Hippocampal formation (tissue), 2 donors: ENCODE measurements at regions not wholly inside any gene's neighbourhood (a gene's known extent, or its start where the extent isn't known, plus 50 kb on each side); places are given as distances from the start of the nearest gene placed in this dataset.
"Not testable (repeated sequence)": the region's sequence is repeated elsewhere in the genome, so short reads cannot be mapped to it uniquely, and the experiment has no call there.

ENCODE experiments used
- DNase-seq, 2 donors: peaks; one replicate each; lab custom pipeline; 2025; lab: John Stamatoyannopoulos, UW

- DNase-seq: no peak
Measured at GRCh38 chr6:23510778-23511510, 615.1 kb upstream of the NRSN1 start.

- no peak for DNase-seq
Measured at GRCh38 chr6:23511817-23512216, 614.2 kb upstream of the NRSN1 start.

- no peak for DNase-seq
Measured at GRCh38 chr6:23518294-23518693, 607.7 kb upstream of the NRSN1 start.

- DNase-seq: no peak
Measured at GRCh38 chr6:23522792-23523547, 603.0 kb upstream of the NRSN1 start.

- no peak for DNase-seq
Measured at GRCh38 chr6:23523771-23524170, 602.2 kb upstream of the NRSN1 start.

- no peak for DNase-seq
Measured at GRCh38 chr6:23524548-23524947, 601.5 kb upstream of the NRSN1 start.

GRCh38 chr6:23526526-23526925, 599.5 kb upstream of the NRSN1 start:
- DNase-seq: no peak

- DNase-seq: no peak
Measured at GRCh38 chr6:23529902-23530301, 596.1 kb upstream of the NRSN1 start.

GRCh38 chr6:23531666-23532065, 594.3 kb upstream of the NRSN1 start:
- DNase-seq: no peak

GRCh38 chr6:23532227-23532626, 593.8 kb upstream of the NRSN1 start:
- no peak for DNase-seq

- no peak for DNase-seq
Measured at GRCh38 chr6:23533311-23533710, 592.7 kb upstream of the NRSN1 start.

- no peak for DNase-seq
Measured at GRCh38 chr6:23533944-23534343, 592.1 kb upstream of the NRSN1 start.

- DNase-seq: no peak
Measured at GRCh38 chr6:23534351-23534750, 591.7 kb upstream of the NRSN1 start.

- DNase-seq: no peak
Measured at GRCh38 chr6:23535101-23535500, 590.9 kb upstream of the NRSN1 start.

- no peak for DNase-seq
Measured at GRCh38 chr6:23537828-23538227, 588.2 kb upstream of the NRSN1 start.

GRCh38 chr6:23547851-23548250, 578.2 kb upstream of the NRSN1 start:
- no peak for DNase-seq

GRCh38 chr6:23554953-23555352, 571.1 kb upstream of the NRSN1 start:
- DNase-seq: not testable (repeated sequence)

GRCh38 chr6:23559587-23560343, 566.2 kb upstream of the NRSN1 start:
- DNase-seq: no peak

GRCh38 chr6:23561732-23562131, 564.3 kb upstream of the NRSN1 start:
- no peak for DNase-seq

GRCh38 chr6:23562554-23562953, 563.5 kb upstream of the NRSN1 start:
- DNase-seq: no peak

- DNase-seq: no peak
Measured at GRCh38 chr6:23563323-23563722, 562.7 kb upstream of the NRSN1 start.

- DNase-seq: no peak
Measured at GRCh38 chr6:23566418-23566817, 559.6 kb upstream of the NRSN1 start.

GRCh38 chr6:23568292-23568691, 557.7 kb upstream of the NRSN1 start:
- DNase-seq: no peak
